Endothelial cell of umbilical vein (primary cell): ENCODE measurements at regions not wholly inside any gene's neighbourhood (a gene's known extent, or its start where the extent isn't known, plus 50 kb on each side); places are given as distances from the start of the nearest gene placed in this dataset.

ENCODE experiments used
- BruUV-seq: library from RNA; stranded (reverse); fragments of 400-500 nt; replicated peaks from 2 replicates; lab custom pipeline; 2021; lab: Mats Ljungman, UMichigan
- CTCF ChIA-PET: fragments of 300-600, 350-600 bp; sonication (Branson Sonifier 250); formaldehyde crosslinking; loops from one replicate; lab custom pipeline; 2021; ENCODE audit warnings: antibody characterized with exemption, inconsistent platforms; lab: Charles Lee
- POLR2A ChIA-PET: fragments of 300-600, 350-600 bp; sonication (Branson Sonifier 250); formaldehyde crosslinking; loops from one replicate; lab custom pipeline; 2021; ENCODE audit warnings: antibody characterized with exemption, inconsistent platforms; lab: Charles Lee
- DNase-seq: peaks from one replicate; pipeline ENCODE4 v3.0.0-alpha.2; 2011; ENCODE audit warnings: low read depth, low spot score
- FAIRE-seq: peaks from 2 replicates; lab custom pipeline; 2011; peaks lifted over from hg19 to GRCh38; lab: Jason Lieb, UNC
- H2AFZ ChIP-seq: 2 replicates; pipeline ENCODE4 v1.6.0; 2012; ENCODE audit warnings: low read depth, low read length, control low read depth, inconsistent platforms
- H3K27ac ChIP-seq: 2 replicates; pipeline ENCODE4 v1.5.1; 2011; ENCODE audit warnings: low read depth, mild to moderate bottlenecking, control low read depth, low read length, moderate library complexity; ENCODE audit not compliant: insufficient read depth
- H3K27me3 ChIP-seq, 2 experiments: 2 replicates each; pipeline versions ENCODE4 v1.6.0 to v1.6.1; 2011; ENCODE audit warnings: low read length in 2 of 2, mixed read lengths in 1 of 2; ENCODE audit not compliant: control insufficient read depth in 2 of 2, insufficient read depth in 2 of 2
- H3K36me3 ChIP-seq, 2 experiments: 2 replicates in 1 of 2; 3 replicates in 1 of 2; pipeline ENCODE4 v1.5.1; 2011; ENCODE audit warnings: low read length in 2 of 2, mild to moderate bottlenecking in 1 of 2, moderate library complexity in 1 of 2; ENCODE audit not compliant: control insufficient read depth in 2 of 2, insufficient read depth in 2 of 2; ENCODE audit errors: extremely low read depth in 1 of 2
- H3K4me1 ChIP-seq: 3 replicates; pipeline ENCODE4 v1.5.1; 2011; ENCODE audit warnings: mild to moderate bottlenecking, low read length; ENCODE audit not compliant: control insufficient read depth, insufficient read depth; ENCODE audit errors: extremely low read depth
- H3K4me2 ChIP-seq: 2 replicates; pipeline ENCODE4 v1.6.1; 2011; ENCODE audit warnings: low read length, control low read depth, mixed read lengths; ENCODE audit not compliant: insufficient read depth
- H3K4me3 ChIP-seq, 3 experiments: fragments of 200-600 bp in 1 of 3; sonication (generic), shearing (Covaris generic) in 1 of 3; replicated peaks in 1 of 3; 2 replicates each; pipeline ENCODE4 v1.5.1; 2011 to 2016; ENCODE audit warnings: control low read depth in 3 of 3, low read length in 3 of 3, mild to moderate bottlenecking in 2 of 3, inconsistent platforms in 1 of 3, low read depth in 1 of 3, moderate library complexity in 1 of 3; ENCODE audit not compliant: insufficient read depth in 1 of 3
- H3K79me2 ChIP-seq: 2 replicates; pipeline ENCODE4 v1.6.0; 2012; ENCODE audit warnings: low read length, inconsistent platforms; ENCODE audit not compliant: control insufficient read depth, insufficient read depth
- H3K9ac ChIP-seq: replicated peaks from 2 replicates; pipeline ENCODE3; 2011; ENCODE audit warnings: low read length, control low read depth; ENCODE audit not compliant: insufficient read depth; ENCODE audit errors: extremely low read depth
- H3K9me1 ChIP-seq: replicated peaks from 3 replicates; pipeline ENCODE4 v1.6.0; 2011; ENCODE audit warnings: mild to moderate bottlenecking, low read length; ENCODE audit not compliant: control insufficient read depth, insufficient read depth; ENCODE audit errors: extremely low read depth
- H3K9me3 ChIP-seq: replicated peaks from 2 replicates; pipeline ENCODE4 v1.5.1; 2012; ENCODE audit warnings: low read length, inconsistent platforms; ENCODE audit not compliant: control insufficient read depth, insufficient read depth
- H4K20me1 ChIP-seq: replicated peaks from 2 replicates; pipeline ENCODE3; 2011; ENCODE audit warnings: mild to moderate bottlenecking, low read length; ENCODE audit not compliant: control insufficient read depth, insufficient read depth; ENCODE audit errors: extremely low read depth
- CTCF ChIP-seq, 2 donors: IDR thresholded peaks; 1 replicate in 1 of 2; 2 replicates in 1 of 2; pipeline ENCODE4 v1.5.1; 2011; ENCODE audit warnings: low read length in 2 of 2, mild to moderate bottlenecking in 2 of 2, moderate library complexity in 2 of 2, control low read depth in 1 of 2, inconsistent platforms in 1 of 2, low read depth in 1 of 2; ENCODE audit not compliant: insufficient read depth in 1 of 2; ENCODE audit errors: extremely low read depth in 1 of 2
- EZH2 ChIP-seq: IDR thresholded peaks from 2 replicates; pipeline ENCODE4 v1.6.1; 2012; ENCODE audit warnings: borderline replicate concordance, low read depth, mild to moderate bottlenecking, moderate library complexity, low read length, inconsistent platforms; ENCODE audit not compliant: severe bottlenecking
- FOS ChIP-seq: IDR thresholded peaks from 2 replicates; pipeline ENCODE4 v1.6.1; 2011; ENCODE audit warnings: mild to moderate bottlenecking, low read length, moderate library complexity, borderline replicate concordance; ENCODE audit not compliant: insufficient read depth
- MYC ChIP-seq: IDR thresholded peaks from one replicate; pipeline ENCODE4 v1.6.1; 2011; ENCODE audit warnings: mild to moderate bottlenecking, low read depth, low read length
- POLR2AphosphoS5 ChIP-seq: IDR thresholded peaks from 2 replicates; pipeline ENCODE4 v1.6.1; 2012; ENCODE audit warnings: low read depth, mild to moderate bottlenecking, control low read depth, low read length, moderate library complexity; ENCODE audit not compliant: insufficient read depth
- dilution Hi-C: fragments of 300-500 bp; cut with MboI; formaldehyde crosslinking; loops from one replicate; pipeline ENCODE4 v1.15.0; 2019; ENCODE audit warnings: low sequenced_read_pairs; ENCODE audit not compliant: extremely low pct_ligation_motif_present
- intact Hi-C: fragments of 100-400 bp; cut with micrococcal nuclease; formaldehyde crosslinking; loops from one replicate; pipeline ENCODE4 v1.10.0; 2022

GRCh38 chr2:119051263-119051662 is 107.3 kb downstream of the C1QL2 start:
- no peak overlapping the region for H3K4me2 ChIP-seq
- H3K36me3 ChIP-seq: no peaks in the 10 kb centered on the region
- dilution Hi-C loops: no loop called here
- no peak overlapping the region for H3K4me3 ChIP-seq
- no peaks in the 10 kb centered on the region for H3K79me2 ChIP-seq
- H3K27me3 ChIP-seq: no peaks in the 10 kb centered on the region
- no peaks in the 10 kb centered on the region for H4K20me1 ChIP-seq
- FAIRE-seq (no peak), DNase-seq (no peak)
- POLR2A ChIA-PET: interaction anchor here (0.6 kb wide), 1 partner anchor 18 kb away, joined by 8 read pairs; no protein-coding TSS in a partner anchor
- no peak overlapping the region for H3K9ac ChIP-seq
- no peaks in the 10 kb centered on the region for H3K4me1 ChIP-seq
- H3K9me3 ChIP-seq: no peaks in the 10 kb centered on the region
- no peaks in the 10 kb centered on the region for H3K9me1 ChIP-seq
- H3K27ac ChIP-seq: no peak overlapping the region
- intact Hi-C loops: no loop called here
- no peak overlapping the region for H2AFZ ChIP-seq
- CTCF ChIA-PET: no interaction called here
- no TSS peak for BruUV-seq
- TF ChIP-seq FOS (no peak), EZH2 (no peak), MYC (no peak), POLR2AphosphoS5 (no peak), CTCF (IDR thresholded peaks at IDR 0.05; ENCODE audit: extremely low read depth in 1 of 2, insufficient read depth in 1 of 2, low read depth in 1 of 2, low read length in 2 of 2) (no peak)
